GM21737 (cell line): ENCODE measurements at regions not wholly inside any gene's neighbourhood (a gene's known extent, or its start where the extent isn't known, plus 50 kb on each side); places are given as distances from the start of the nearest gene placed in this dataset.
"Not testable (repeated sequence)": the region's sequence is repeated elsewhere in the genome, so short reads cannot be mapped to it uniquely, and the experiment has no call there.

Source experiments
- ATAC-seq: cut with Tn5 transposase; IDR thresholded peaks from one replicate; pipeline ENCODE4 v1.9.1; 2021; ENCODE audit warnings: mild to moderate bottlenecking, moderate library complexity; ENCODE audit not compliant: unreplicated experiment

DNA sequence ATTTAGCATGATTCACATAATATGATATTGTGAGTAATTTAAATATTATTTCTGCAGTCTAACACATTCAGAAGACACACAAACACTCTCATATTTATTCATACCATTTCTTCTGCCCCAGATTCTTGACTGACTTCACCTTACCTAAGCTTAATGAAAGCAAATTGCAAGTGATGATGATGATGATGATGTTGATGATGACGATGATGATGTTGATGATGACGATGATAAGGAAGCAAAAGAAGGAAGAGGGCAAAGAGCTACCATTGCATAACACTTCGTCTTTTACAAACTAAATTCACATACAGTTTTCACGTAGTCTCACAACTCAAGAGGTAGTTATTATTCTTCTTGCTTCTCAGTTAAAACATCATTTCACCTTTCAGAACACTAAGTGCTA, 404.7 kb downstream of the NAF1 start:
- no peak for ATAC-seq

DNA sequence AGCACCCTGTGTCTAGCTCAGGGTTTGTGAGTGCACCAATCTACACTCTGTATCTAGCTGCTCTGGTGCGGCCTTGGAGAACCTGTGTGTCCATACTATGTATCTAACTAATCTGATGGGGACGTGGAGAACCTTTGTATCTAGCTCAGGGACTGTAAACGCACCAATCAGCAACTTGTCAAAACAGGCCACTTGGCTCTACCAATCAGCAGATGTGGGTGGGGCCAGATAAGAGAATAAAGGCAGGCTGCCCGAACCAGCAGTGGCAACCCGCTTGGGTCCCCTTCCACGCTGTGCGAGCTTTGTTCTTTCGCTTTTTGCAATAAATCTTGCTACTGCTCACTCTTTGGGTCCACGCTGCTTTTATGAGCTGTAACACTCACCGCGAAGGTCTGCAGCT, 426.5 kb downstream of the NAF1 start:
- ATAC-seq = not testable (repeated sequence)

DNA sequence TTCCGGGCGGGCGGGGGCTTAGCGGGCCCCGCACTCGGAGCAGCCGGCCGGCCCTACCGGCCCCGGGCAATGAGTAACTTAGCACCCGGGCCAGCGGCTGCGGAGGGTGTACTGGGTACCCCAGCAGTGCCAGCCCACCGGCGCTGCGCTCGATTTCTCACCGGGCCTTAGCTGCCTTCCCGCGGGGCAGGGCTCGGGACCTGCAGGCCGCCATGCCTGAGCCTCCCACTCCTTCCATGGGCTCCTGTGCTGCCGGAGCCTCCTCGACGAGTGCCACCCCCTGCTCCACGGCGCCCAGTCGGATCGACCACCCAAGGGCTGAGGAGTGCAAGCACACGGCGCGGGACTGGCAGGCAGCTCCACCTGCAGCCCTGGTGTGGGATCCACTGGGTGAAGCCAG, 427.1 kb downstream of the NAF1 start:
- ATAC-seq = not testable (repeated sequence)

DNA sequence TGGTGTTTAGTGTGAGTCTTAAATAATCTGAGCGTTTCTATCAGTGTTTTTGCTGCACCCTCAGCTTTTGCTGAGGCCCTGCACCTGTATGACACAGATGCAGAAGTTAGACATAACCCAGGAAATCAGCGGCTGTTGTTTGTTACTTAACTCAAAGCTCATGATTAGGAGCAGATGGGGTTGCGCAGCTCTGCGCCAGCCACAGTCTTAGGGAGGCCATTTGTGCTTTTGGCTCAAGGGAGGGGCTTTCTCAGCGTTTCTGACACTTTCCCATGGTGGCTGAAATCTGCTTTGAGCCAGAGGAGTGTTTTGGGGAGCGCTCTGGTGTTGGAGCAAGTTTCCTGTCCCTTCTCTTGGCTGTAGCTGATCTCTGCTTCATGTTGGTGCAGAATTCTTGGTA, 433.8 kb downstream of the NAF1 start:
- no peak for ATAC-seq

DNA sequence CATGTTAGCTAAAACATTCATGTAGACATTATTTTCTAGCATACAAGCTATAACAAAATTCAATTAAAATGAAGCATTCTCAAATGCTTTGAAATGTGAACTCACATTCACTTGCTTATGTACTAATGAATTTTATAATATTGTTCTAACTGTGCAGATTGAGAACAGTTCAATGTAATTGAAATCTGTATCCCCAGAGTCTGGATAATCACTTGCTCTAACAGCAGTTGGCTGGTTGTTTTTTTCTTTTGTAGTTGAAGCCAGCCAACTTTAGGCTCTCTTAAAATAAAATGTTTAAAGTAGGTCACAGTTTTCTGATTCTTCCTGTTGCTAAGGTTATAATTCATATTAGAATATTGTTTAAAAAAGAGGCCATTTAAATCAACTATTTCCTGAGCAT, 438.9 kb downstream of the NAF1 start:
- ATAC-seq = no peak

DNA sequence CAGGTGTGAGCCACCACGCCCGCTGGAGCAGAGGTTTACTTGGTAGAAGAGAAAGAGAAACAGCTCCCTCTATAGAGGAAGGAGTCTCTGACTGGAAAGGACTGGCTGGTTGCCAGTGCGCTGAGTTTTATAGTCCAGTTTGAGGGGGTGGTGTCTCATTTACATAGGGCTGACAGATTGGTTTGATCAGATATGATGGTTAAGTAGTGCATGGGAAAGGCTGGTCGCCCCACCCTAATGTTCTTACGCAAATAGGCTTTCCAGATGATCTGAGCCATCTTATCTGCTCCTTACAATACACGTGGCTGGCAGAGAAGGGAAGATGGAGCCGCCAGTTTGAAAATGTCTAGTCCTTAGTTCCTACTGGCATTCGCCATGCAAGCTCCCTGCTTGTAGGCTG, 439.5 kb downstream of the NAF1 start:
- no peak for ATAC-seq

DNA sequence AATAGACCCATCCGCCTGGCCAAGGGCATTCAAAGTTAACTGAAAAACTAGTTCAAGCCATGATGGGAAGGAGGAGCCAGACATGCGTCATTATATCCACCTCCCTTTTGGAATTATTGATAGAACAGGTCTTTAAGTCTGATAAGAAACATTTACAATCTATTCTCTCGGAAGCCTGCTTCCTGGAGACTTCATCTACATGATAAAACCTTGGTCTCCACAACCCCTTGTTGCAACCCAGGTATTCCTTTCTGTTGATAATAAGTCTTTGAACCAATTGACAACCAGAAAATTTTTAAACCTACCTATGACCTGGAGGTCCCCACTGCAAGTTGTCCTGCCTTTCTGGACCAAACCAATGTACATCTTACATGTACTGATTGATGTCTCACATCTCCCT, 451.3 kb downstream of the NAF1 start:
- ATAC-seq = no peak

DNA sequence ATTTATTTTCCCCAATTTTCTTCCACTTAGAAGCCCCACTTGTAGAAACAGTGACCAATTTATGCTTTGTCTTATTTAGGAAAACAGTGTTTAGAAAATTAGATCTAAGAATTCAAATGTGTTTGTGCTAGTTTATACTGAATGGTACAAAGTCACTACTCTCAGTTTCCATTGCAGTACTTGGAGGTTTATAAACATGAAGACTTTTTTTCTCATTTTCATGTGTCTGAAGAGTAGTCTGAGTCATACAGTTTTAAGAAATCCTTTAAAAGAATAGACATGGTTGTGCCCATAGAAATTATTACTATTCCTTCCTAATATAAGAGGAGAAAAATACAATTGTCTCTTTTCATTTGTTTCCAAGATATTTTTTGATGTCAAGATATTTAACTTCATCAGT, 458.7 kb downstream of the NAF1 start:
- ATAC-seq = no peak

DNA sequence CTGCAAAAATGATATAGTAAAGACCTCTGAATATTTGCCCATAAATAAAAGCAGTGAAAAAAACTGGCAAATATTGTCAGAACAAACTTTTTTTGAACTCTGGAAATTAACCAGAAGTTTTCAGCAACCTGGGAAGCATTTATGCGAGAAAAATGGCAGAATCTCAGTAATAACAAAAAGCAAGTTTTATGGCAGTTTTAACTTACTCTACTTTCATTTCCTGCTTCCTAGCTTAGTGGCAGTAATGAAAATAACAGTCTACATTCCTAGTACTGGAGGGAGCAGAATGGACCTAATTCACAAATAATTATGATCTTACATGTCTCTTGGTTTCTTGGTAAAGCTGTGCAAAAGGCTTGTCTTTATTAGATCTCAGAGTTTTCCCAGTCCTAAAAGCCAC, 460.1 kb downstream of the NAF1 start:
- ATAC-seq = no peak

DNA sequence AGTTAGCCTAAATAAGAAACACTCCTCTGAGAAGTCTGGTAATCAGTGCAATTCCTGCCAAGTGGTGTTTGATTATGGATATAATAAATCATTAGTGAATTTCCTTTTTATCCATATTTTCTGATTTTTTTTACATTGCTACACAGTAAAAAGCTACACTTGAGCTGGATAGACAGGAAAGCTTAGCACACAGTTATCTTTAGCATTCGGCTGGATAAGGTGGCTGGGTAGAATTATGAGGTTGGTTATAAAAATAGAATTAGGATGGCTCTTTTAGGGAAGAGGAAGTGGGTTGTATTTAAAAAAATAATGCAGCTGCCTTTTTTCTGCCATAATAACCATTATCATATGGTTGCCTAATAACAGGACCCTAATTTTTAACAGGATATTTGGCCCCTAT, 460.6 kb downstream of the NAF1 start:
- no peak for ATAC-seq

DNA sequence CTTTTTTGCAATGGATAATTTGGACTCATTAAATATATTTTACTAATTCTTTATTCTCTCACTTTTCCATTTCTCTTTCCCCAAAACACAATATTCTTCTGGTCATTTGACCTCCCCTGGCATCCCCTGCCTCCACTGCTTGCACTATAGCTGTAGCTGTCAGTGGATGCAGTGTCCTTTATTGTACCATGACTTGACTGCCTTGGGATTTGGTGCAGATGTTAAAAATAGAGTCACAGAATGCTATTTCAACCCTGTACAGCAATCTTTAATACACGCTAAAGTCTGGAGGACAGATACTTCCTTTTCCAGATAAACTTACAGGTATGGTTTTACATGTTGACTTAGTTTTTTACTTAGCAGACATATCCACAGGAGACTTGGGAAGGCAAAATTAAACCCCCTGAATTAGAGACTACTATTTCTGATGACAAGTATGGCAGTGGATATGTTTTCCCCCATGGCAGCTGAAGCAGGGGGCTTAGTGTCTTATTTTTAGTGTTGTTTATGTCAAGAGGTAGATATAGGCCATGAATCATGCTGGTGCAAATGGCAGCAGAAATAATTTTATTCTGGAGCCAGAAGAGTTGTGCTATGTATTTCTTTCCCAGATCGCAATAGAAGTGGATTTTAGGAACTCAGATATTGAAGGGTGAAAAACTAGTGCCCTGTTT, 461.4 kb downstream of the NAF1 start:
- ATAC-seq = no peak

DNA sequence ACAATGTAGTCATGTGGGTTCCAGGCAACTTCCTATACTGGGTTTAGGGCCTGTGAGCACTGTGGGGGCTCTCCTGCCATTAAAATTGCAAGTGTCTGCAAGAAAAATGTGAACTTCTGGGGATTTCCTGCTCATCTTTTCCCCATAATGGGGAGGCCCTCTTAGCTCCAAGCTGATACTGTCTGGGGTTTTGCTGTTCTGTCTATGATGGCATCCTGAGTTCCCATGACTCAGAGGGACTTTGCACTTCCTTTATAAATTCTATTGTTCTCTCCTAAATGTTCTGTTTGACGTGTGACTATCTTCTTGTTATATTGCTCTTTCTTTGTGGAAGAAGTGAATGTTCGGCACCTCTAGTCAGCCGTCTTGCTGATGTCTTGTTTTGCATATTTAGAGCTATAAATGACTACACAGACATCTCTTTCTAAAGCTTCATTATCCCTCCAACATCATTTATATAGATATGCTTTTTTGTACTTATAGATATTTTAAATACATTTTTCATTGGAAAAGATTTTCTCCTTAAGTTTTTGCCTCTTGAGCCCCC, 465.8 kb downstream of the NAF1 start:
- ATAC-seq = no peak

DNA sequence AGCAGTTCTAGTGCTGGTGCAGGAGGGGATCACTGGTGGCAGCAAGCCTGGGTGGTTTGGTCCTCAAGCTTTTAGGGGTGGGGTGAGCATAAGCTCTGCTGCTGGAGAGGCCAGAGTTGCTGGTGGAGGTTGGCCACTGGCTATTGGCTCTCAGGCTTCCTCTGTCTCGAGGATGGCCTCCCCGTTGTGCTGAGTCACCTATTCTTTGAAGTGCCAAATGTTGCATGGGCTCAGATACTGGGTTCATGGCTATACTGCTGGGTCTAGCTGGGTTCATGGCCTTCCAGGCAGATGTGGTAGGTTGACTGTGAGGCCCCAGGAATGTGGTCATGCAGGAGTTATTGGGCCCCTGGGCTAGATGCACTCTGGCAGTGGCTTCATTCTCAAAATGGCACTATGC, 466.3 kb downstream of the NAF1 start:
- no peak for ATAC-seq

DNA sequence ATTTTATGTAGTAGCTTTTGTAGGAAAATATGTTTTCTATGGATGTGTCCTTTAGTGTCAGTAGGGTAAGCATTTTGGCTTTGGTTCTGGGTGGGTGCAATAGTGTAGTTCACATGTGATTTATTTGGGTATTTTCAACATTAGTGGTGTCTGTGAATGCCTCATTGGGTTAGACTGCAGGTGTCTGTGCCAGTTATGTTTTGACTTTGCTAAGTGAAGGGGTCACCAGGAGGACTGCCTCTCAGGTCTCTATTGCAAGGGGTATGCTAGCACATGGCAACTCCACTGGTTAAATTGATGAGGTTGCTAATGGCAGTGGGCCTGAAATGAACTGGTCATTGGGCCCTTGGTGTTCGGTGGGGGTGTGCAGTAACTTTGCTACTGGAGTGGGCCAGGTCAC, 467.1 kb downstream of the NAF1 start:
- no peak for ATAC-seq

DNA sequence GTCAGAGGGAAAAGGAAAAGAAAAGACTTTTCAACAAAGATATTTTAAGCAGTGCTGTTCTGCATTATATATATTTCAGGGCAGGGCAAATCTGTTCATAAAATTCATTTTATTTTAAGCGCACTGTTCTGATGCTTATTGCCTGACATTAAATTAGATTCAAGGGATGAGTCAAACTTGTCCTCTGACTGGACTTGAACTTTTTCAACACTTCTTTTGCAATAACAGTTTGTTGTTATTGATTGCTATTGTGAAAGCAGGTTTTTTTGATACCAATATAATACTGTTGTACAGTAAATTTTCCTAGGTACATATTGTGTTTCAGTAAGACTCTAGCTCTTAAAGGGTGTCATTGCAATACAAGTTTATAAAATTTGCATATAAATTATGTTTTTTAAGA, 481.3 kb downstream of the NAF1 start:
- ATAC-seq = no peak

DNA sequence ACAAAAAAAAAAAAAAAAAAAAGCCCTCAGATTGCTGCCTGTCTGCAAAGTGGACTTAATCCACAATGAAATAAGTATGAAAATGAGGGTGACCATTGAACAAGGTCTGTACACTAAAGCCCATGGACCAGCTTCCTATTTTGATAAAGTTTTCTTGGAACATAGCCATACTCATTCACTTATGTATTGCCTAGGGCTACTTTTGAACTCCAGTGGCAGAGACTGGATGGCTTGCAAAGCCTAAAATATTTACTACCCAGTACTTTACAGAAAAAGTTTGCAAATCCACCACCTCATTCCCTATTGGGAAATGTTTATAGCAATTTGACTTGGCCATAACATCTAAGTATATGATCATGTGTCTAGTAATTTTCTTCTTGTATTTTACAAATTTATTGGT, 481.7 kb downstream of the NAF1 start:
- ATAC-seq = no peak

DNA sequence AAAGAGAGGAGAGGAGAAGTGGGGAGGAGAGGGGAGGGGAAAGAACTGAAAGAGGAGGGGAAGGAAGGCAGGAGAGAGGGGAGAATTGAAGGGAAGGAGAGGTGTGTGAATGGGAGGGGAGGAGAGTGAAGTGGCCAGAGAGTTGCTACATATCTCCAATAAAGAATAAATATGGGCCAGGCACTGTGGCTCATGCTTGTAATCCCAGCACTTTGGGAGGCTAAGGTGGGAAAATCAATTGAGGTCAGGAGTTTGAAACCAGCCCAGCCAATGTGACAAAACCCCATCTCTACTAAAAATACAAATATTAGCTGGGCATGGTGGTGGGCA, 482.4 kb downstream of the NAF1 start:
- no peak for ATAC-seq

DNA sequence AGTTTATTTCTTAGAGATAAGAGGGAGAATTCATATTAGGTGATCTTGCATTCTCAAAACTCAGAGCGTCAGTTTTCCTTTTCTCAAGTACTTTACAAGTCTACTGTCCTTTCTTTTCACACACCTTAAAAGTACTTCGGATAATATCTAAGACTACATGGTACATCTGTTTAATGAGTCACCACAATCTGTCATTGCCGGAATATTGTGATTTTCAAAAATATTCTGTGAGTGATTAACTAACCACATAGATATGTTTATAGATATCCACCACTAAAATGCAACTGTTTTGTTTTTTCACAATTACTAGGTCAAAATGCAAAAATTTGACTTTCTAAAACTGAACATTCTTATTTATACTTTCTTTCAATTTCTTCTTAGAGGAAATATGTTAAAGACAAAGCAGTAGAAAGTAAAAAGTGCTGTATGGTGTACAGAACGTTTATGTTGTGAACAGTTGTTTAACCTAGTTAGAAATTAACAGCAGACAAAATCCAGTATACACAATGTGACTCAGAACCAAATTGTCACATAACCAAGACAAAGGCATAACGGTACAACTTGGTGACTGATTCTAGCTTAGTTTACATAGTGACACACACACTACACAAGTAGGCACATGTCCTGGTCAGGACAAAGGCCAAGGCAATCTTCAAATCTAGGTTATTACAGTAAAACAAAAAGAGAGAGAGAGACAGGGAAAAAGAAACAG, 482.9 kb downstream of the NAF1 start:
- ATAC-seq = peak; percentile 76

DNA sequence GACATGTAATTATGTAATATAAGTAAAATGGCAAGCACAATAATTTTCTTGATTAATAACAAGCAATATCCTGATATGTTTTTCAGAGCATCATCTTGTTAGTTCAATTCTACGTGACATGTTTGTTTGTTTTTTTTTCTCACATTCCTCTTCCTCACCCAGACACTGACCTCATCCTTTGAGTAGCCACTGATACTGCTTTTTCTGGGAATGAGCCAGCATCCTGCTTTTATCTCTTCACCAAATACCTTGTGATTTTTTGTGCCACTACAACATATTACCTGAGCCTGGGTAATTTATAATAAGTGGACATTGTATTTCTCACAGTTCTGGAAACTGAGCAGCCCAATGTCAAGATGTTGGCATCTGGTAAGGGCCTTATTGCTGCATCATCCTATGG, 484.0 kb downstream of the NAF1 start:
- no peak for ATAC-seq

DNA sequence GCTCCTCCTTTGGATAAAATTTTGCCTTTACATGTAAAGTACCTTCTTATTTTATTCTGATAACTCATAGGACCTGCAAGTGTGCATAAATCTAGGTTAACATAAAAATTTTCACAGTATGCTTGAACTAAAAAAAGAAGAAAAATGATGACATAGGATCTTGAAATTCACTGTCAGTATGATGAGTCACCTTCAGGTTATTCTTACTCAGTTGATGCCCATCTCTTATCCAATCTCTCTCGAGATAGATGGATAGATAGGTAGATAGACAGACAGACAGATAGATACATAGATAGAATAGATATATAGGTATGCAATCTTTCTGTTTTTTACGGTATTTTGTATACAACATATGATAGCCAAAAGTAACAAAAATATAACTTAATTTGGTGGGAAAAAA, 485.5 kb downstream of the NAF1 start:
- ATAC-seq = no peak

DNA sequence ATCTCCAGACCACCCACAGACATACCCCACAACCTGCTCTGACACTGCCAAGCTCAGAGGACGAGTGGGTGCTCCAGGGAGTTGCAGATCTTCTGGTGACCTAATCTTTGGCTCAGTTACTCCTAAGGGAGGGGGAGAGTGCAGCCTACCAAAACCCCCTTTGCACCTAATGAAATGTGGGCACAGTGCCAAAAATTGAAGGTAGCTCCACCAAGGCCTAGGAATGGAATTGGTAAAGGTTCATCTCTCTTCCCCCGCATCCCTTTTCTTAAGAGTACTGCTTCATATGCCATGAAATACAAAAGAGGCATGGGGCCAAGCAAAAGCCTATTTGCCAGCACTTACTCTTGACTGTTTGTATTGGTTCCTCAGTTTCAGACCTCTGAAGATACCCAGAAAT, 491.0 kb downstream of the NAF1 start:
- ATAC-seq = no peak

DNA sequence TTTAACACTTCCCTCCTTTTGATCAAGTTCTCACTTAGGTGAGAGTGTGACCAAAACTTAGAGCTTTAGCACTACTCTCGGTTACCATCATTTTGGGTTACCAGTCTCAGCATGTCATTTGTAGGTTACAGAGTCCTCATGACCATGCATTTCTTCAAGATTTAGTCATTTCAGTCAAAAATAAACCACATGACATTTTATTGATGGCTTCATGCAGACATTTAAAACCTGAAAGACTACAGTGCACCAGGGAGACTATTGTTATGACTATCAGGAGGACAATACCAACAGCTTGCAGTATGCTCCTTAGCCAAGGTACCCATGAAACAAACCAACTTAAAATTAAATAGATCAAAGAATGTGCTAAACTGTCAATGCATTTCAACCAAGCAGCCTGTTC, 498.1 kb upstream of the FSTL5 start:
- no peak for ATAC-seq

DNA sequence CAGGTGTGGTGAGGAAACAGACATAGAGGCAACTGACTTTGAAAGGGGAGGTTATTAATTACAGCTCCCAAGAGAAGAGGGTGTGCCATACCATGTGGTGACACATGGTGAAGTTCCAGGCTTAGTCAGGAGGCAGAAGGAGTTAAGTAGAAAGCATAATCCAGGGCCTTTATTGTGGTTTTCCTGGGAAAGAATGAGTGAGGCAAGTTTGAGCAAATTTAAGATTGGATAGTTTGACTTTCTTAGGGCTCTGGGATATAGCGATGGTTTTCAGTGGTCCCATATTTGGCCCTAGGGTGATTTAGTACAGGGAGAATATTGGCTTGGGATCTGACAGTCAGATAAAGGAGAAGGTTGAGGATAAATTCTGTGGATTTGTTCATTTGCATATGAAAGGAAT, 495.9 kb upstream of the FSTL5 start:
- no peak for ATAC-seq
